ENCODE measurements at regions not wholly inside any gene's neighbourhood (a gene's known extent, or its start where the extent isn't known, plus 50 kb on each side); places are given as distances from the start of the nearest gene placed in this dataset.

DNA sequence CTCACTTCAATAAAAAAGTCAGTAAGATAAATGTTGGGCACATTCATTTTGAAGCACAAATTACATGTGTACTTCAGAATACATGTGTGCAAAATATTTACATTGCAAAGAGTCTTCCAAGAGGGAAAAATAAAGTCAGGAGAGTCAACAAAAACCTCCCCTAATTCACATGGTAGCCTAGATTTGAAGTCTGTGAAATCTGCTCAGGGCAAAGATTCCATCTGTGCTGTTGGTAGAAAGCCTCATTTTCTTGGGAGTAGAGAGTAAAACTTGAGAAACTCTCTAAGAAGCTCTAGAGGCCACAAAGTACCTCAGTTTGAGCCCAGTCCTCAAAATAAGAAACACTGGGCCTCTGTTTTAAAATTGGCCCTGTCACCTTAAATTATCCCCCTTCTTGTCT, 303.4 kb downstream of the RAB28 start:
- DNase-seq: no peak

- no peak for DNase-seq
Observed at GRCh38 chr4:13178621-13179020, 305.5 kb downstream of the RAB28 start.

DNA sequence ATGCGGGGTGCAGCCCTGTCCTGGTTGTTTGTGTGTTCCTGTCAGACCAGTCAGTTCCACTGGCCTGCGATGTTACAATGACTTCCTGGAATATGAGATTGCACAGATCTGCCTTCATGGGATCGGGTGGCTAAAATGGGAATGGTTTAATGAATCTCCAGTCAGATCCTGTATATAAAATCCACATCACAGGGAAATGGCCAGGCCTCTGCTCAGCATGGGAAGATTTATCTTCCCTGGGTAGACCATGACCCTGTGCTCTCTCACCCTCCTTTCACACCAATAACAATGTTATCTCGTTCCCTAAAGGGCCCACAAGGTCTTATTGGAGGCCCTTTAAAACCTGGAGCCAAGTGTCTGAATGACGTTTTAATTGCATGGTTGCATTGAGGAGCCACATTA, 307.4 kb downstream of the RAB28 start:
- DNase-seq: no peak

- no peak for DNase-seq
Observed at GRCh38 chr4:13174926-13175325, 309.2 kb downstream of the RAB28 start.

GRCh38 chr4:13174001-13174400, 310.1 kb downstream of the RAB28 start:
- no peak for DNase-seq

GRCh38 chr4:13171292-13172057, 312.7 kb downstream of the RAB28 start:
- no peak for DNase-seq

DNA sequence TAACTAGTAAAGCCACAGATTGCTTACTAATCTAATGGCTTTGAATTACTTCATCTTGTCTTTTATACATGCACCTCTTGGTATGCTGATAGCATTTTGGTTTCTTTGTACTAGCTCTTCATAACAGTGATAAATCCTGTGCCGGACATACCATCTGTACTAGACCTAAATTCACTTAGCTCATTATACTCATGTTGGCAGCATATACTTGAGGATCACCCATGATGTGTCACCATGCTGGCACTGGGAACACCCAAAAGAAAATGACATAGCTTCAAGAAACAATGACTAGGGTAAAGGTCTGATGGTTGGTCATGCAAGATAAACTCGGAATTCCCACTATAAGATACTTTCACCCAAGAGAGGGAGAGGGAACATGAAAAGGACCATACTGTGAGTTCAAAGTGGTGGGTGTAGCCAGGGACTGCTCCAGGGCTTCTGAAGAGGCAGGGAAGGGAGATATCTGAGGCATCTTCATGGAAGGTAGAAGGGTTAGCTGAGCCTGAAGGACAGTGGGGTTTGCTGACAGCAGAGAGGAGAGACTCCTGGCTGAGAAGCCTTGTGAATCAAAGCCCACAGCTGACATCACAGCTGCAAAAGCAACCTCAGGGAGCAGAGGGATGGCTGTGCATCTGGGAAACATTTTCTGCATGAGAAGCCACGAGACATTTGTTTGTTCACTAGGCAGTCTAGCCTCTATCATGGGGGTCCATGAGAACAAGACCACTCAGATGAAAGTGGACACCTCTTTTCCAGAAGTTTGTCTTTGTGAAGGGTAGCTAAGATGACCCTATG, 314.2 kb downstream of the RAB28 start:
- DNase-seq: no peak

DNA sequence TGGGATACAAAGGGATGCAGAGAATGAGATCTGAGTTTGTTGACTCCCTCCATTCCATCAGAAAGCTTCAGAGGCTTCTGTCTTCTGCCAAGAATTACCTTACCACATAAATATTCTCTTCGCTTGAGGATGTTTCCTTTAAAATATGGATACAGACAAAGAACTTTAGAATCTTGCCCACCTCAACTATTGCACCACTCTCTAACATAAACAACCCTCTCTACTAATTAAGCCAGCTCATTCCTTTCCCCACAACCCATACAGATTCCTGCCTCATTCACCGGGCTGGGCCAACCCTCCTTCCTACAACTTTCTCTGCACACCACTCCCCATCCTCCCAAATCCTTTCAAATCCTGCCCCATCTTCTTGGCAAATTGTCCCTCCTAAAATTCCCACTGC, 315.8 kb downstream of the RAB28 start:
- no peak for DNase-seq

- DNase-seq: no peak
Observed at GRCh38 chr4:13166214-13166613, 317.9 kb downstream of the RAB28 start.

GRCh38 chr4:13164783-13165331, 319.3 kb downstream of the RAB28 start:
- no peak for DNase-seq

- no peak for DNase-seq
Observed at GRCh38 chr4:13162886-13163285, 321.3 kb downstream of the RAB28 start.

- DNase-seq: no peak
Observed at GRCh38 chr4:13160920-13161319, 323.2 kb downstream of the RAB28 start.

- DNase-seq: no peak
Observed at GRCh38 chr4:13159041-13159620, 325.0 kb downstream of the RAB28 start.

DNA sequence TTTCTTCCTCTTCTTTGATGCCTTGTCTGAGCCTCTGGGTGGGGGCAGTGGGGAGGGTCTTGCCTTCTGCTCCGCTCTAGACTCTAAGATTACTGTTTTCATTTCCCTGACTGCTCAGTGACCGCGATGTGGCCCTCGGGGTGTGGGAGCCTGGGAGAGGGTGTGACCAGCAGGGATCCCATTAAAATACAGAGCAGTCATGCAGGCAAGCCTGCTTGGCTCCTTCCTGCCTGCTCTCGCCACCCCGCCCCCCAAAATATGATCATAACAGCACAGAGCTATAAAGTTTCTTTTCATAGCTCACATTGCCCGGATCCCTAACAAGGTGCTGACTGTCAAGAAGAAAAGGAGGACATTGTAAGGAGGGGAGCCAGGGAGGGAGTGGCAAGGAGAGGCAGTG, 332.9 kb downstream of the RAB28 start:
- DNase-seq: no peak

DNA sequence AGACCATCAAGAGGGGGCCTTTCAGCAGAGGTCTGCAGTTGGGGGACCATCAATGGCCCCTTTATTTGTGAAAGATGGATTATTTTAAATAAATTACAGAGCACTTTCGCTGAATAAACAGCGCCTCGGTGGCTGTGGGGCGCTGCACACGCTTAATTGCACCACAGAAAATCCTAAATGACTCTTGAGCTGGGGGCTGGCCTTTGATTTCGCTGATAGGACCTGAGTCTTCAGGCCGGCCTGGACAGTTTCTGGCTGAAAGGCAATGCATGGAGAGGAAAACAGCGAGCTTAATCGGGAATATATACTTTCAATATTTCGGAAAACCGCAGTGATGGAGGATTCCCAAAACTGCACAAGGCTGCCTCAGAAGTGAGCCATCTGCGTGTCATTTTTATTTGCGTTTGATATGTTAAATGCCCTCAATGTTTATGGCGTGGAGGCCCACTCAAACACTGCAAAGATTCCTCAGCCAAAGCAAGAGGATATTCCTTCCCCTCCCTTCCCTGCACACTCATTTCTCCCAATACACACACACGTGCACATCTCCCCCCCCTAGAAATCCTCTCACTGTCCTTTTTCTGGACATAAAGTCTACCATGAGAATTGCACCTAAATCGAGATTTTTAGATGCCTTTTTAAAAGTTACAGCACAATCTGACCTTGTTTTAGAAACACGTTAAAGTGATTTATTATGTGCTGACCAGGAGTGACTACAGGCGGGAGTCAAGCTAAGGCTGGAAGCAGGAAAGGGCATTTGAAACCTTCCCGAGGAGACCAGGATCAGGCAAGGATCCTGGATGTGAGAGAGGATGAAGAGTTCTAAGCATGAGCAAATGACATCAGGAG, 340.7 kb downstream of the RAB28 start:
- no peak for DNase-seq

DNA sequence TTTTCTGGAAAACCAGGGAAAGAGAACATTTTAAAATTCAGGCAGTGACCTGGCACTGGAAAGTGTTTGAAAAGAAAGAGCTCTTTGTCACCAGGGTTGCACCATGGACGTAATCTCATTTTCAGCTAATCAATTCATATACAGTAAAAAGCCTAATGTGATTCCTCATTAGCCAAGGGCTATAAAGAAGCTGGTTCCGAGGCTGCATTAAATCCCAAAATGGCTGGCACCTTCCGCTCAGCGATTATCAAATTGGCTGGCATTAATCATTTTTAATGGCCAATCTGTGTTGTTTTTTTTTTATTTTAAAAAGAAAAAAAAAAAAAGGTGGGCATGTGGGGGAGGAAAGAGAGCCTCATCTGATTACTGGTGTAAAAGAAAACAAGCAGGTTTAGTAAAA, 341.4 kb downstream of the RAB28 start:
- no peak for DNase-seq

GRCh38 chr4:13142191-13142590, 341.9 kb downstream of the RAB28 start:
- no peak for DNase-seq

DNA sequence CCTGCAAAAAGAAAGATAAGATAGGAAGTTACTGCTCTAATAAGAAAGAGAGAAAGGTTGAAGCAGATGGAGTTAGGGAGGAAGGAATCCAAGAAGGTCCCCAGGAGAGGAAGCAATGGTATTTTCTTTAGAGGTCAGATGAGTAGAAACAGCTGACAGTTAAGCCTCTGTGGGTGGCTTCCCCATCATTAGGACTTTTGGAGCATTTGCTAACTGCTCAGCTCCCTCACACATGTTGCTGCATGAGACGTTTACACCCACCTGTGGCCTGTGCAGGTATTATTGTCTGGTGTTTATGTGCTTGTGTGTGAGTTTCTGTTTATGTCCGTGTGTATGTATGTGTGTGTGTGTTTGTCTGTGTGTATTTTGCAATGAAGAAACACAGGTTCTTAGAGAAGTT, 346.8 kb downstream of the RAB28 start:
- DNase-seq: no peak

- DNase-seq: no peak
Observed at GRCh38 chr4:13133700-13134099, 350.4 kb downstream of the RAB28 start.

DNA sequence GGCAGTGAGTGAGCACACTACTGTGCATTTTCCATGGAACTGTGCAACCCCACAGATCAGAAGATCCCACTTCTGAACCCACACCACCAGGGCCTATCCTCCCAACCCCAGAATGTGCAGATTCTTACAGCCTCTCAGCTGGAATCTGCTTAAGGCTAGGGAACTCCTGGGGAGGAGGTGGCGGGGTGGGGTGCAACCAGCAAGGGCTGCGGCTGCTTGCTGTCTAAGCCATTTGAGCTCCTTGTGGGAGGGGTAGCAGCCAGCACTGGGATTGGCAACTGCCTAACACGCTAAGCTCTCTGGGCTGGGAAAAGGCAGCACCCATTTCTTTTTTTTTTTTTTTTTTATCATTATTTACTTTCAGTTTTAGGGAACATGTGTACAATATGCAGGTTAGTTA, 353.3 kb downstream of the RAB28 start:
- DNase-seq: no peak

GRCh38 chr4:13129095-13129494, 355.0 kb downstream of the RAB28 start:
- no peak for DNase-seq

DNA sequence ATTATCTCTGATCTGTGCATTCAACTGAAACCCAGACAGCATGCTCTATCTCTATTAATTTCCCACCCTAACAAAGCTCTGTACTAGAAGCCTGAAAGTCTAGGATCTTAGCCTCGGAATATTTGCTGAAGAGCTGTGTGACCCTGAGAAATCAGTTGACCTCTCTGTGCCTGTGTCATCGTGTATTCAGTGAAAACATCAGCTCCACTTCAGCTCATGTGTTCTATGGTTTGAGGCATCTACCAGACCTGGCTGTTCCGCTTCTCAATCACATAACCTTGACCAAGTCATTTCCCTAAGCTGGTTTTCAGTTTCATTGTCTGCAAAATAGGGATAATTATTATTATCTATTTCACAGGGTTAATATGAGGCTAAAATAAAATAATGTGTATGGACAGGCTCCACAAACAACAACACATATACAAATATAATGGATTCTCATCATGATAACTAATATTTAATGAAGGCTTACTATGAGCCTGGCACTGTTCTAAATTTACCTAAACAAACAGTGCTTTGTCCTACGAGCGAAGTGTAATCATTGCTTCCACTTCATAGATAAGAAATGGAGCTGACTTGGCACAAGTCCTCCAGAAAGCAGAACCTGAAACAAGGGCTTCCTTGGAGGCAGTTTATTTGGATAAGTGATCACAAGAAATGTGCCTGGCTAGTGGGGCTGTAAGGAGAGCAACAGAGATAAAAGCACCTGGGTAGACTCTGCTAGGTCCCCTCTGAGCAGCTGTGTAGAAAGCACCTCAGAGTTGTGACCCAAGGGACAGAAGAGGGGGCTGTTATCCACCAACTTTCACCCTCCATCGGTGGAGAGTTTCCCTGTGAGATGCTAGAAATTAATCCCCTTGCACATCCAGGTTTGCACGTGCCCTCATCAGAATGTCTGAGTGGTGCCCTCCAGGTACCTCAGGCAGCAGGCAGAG, 356.9 kb downstream of the RAB28 start:
- DNase-seq: no peak

Measured in activated CD4-positive, alpha-beta T cell treated with anti-CD3 and anti-CD28 coated beads, Interleukin-2, amount 50 U/mL, for 48 hours (primary cell).